HEK293T (cell line): ENCODE measurements at regions not wholly inside any gene's neighbourhood (a gene's known extent, or its start where the extent isn't known, plus 50 kb on each side); places are given as distances from the start of the nearest gene placed in this dataset.
"Not testable (repeated sequence)": the region's sequence is repeated elsewhere in the genome, so short reads cannot be mapped to it uniquely, and the experiment has no call there.

Source experiments
- CTCF ChIA-PET: fragments of 350-600 bp; formaldehyde crosslinking; extraction: SDS; loops from one replicate; lab custom pipeline; 2021; ENCODE audit warnings: antibody characterized with exemption, inconsistent platforms; lab: Yijun Ruan, JAX
- POLR2A ChIA-PET: fragments of 350-600 bp; formaldehyde crosslinking; extraction: SDS; loops from one replicate; lab custom pipeline; 2020; ENCODE audit warnings: antibody characterized with exemption, inconsistent platforms; lab: Yijun Ruan, JAX
- DNase-seq: peaks from one replicate; pipeline ENCODE4 v3.0.0; 2012; ENCODE audit warnings: mixed read lengths; ENCODE audit errors: extremely low spot score
- ARNT ChIP-seq: fragments of 450-650 bp; IDR thresholded peaks from 2 replicates; pipeline ENCODE4 v1.6.1; 2017; ENCODE audit warnings: mild to moderate bottlenecking
- BHLHE40 ChIP-seq: fragments of 450-650 bp; IDR thresholded peaks from 2 replicates; pipeline ENCODE4 v1.6.1; 2016; ENCODE audit warnings: mild to moderate bottlenecking, moderate library complexity, borderline replicate concordance
- CTBP1 ChIP-seq: fragments of 450-650 bp; IDR thresholded peaks from 2 replicates; pipeline ENCODE4 v1.6.1; 2016; ENCODE audit warnings: borderline replicate concordance
- ELF4 ChIP-seq: fragments of 450-650 bp; IDR thresholded peaks from 2 replicates; pipeline ENCODE4 v1.6.1; 2017; ENCODE audit warnings: antibody characterized with exemption
- FOXA1 ChIP-seq: fragments of 450-650 bp; IDR thresholded peaks from 2 replicates; pipeline ENCODE4 v1.6.1; 2016; ENCODE audit warnings: mild to moderate bottlenecking
- FOXK2 ChIP-seq: fragments of 450-650 bp; IDR thresholded peaks from 2 replicates; pipeline ENCODE4 v1.6.1; 2016; ENCODE audit warnings: mild to moderate bottlenecking
- FOXM1 ChIP-seq: fragments of 450-650 bp; IDR thresholded peaks from 2 replicates; pipeline ENCODE4 v1.6.1; 2017; ENCODE audit warnings: mild to moderate bottlenecking, borderline replicate concordance
- HDGF ChIP-seq: fragments of 450-650 bp; IDR thresholded peaks from 2 replicates; pipeline ENCODE4 v1.6.1; 2017; ENCODE audit warnings: antibody characterized with exemption, borderline replicate concordance
- L3MBTL2 ChIP-seq: fragments of 450-650 bp; conservative IDR thresholded peaks from 2 replicates; pipeline ENCODE4 v1.6.1; 2016; ENCODE audit warnings: mild to moderate bottlenecking
- LEF1 ChIP-seq: fragments of 450-650 bp; IDR thresholded peaks from 2 replicates; pipeline ENCODE4 v1.6.1; 2017; ENCODE audit warnings: mild to moderate bottlenecking, borderline replicate concordance
- NFRKB ChIP-seq: fragments of 450-650 bp; IDR thresholded peaks from 2 replicates; pipeline ENCODE4 v1.6.1; 2016; ENCODE audit warnings: mild to moderate bottlenecking, moderate library complexity
- PKNOX1 ChIP-seq: fragments of 450-650 bp; IDR thresholded peaks from 2 replicates; pipeline ENCODE4 v1.6.1; 2016
- SP1 ChIP-seq: fragments of 450-650 bp; IDR thresholded peaks from 2 replicates; pipeline ENCODE4 v1.6.1; 2017
- SUZ12 ChIP-seq: fragments of 450-650 bp; IDR thresholded peaks from 2 replicates; pipeline ENCODE4 v1.6.1; 2016; ENCODE audit warnings: mild to moderate bottlenecking
- TARDBP ChIP-seq: fragments of 450-650 bp; IDR thresholded peaks from 2 replicates; pipeline ENCODE4 v1.6.1; 2016
- ZNF384 ChIP-seq: fragments of 450-650 bp; IDR thresholded peaks from 2 replicates; pipeline ENCODE4 v1.6.1; 2016

DNA sequence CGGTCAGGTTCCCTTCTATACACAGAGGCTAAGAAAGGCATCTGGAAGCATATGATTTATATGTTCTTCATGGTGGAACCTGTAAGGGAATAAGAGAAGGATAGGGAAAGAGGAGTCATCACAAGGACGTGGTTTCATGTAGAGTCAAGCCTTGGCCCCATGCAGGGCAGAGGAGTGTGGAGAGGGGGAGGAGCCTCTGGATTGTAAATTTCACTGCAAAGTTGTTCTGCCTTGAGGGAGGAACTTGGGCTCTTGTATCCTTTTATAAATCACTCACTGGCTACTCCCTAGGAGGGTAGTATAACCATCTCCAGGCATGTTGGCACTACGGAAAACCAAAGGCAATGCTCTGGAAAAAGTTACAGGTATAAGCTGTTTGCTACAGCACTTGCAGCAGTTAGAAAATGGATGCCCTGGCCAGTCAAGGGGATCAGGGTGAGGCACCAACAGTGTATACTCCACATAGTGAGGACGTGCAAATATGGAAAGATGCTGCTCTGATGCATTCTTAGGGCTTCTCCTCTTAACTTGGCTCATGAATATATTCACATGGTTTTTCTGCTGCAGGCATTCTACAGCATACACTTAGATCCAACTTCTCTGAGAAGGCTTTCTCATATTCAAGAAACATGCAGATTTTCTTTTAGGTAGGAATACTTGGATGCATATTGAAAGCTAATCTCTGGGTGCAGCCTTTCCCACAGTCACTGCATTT is 60.3 kb upstream of the ZNF81 start:
- TF ChIP-seq ZNF384 (no peak), PKNOX1 (no peak), FOXM1 (no peak), BHLHE40 (no peak), SP1 (no peak), LEF1 (no peak), SUZ12 (no peak), ARNT (no peak), ELF4 (no peak), TARDBP (no peak)
- CTCF ChIA-PET, result no interaction called here
- POLR2A ChIA-PET, result no interaction called here
- no peak for DNase-seq

GRCh38 chrX:47772764-47773163 is 63.9 kb upstream of the ZNF81 start:
- ChIA-PET POLR2A (no interaction called here), CTCF (no interaction called here)
- TF ChIP-seq NFRKB (no peak), HDGF (no peak), ZNF384 (no peak), ELF4 (no peak), SUZ12 (no peak)
- no peak for DNase-seq

DNA sequence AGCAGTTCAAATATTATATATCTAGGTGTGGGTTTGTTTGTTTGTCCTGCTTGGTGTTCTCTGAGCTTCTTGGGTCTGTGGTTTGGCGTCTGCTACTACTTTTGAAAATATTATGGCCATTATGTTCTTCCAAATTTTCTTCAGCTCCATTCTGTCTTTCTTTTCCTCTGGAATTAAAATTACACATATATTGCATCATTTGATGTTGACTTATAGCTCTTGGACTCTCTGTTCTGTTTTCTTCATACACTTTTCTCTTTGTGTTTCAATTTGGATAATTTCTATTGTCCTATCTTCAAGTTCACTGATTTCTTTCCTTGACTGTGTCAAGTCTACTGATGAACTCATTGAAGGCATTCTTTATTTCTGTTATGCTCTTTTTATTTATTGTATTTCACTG is 65.2 kb upstream of the ZNF81 start:
- no peak for TF ChIP-seq ZNF384
- no peak for TF ChIP-seq FOXM1
- no peak for TF ChIP-seq CTBP1
- no peak for TF ChIP-seq LEF1
- TF ChIP-seq ARNT, result no peak
- no peak for TF ChIP-seq ELF4
- no peak for TF ChIP-seq TARDBP
- POLR2A ChIA-PET, result no interaction called here
- DNase-seq, result no peak
- CTCF ChIA-PET, result no interaction called here

- POLR2A ChIA-PET, DNase-seq, CTCF ChIA-PET: not testable (repeated sequence)
Observed at GRCh38 chrX:47762826-47763225, 73.9 kb upstream of the ZNF81 start.

- no peak for DNase-seq
- TF ChIP-seq LEF1 (no peak), TARDBP (no peak), L3MBTL2 (no peak), CTBP1 (no peak), FOXK2 (no peak), NFRKB (no peak), ZNF384 (no peak), SP1 (no peak), FOXM1 (no peak), ELF4 (no peak), BHLHE40 (no peak), SUZ12 (no peak), PKNOX1 (no peak), HDGF (no peak), FOXA1 (no peak)
- ChIA-PET CTCF (no interaction called here), POLR2A (no interaction called here)
Observed at GRCh38 chrX:47752685-47753084, 84.0 kb upstream of the ZNF81 start.

- ChIA-PET CTCF (interaction anchor here (0.5 to 0.8 kb wide), 3 partner anchors 214 to 742 kb away, joined by 3 to 4 read pairs (median 3); no protein-coding TSS in a partner anchor), POLR2A (no interaction called here)
- TF ChIP-seq BHLHE40 (no peak), CTBP1 (no peak), L3MBTL2 (no peak), ARNT (no peak), HDGF (no peak), ZNF384 (no peak), FOXK2 (no peak), SP1 (no peak), SUZ12 (no peak), TARDBP (no peak), PKNOX1 (no peak), LEF1 (no peak)
- DNase-seq, result peak; percentile 31
Observed at GRCh38 chrX:47751670-47752069, 85.0 kb upstream of the ZNF81 start.

DNA sequence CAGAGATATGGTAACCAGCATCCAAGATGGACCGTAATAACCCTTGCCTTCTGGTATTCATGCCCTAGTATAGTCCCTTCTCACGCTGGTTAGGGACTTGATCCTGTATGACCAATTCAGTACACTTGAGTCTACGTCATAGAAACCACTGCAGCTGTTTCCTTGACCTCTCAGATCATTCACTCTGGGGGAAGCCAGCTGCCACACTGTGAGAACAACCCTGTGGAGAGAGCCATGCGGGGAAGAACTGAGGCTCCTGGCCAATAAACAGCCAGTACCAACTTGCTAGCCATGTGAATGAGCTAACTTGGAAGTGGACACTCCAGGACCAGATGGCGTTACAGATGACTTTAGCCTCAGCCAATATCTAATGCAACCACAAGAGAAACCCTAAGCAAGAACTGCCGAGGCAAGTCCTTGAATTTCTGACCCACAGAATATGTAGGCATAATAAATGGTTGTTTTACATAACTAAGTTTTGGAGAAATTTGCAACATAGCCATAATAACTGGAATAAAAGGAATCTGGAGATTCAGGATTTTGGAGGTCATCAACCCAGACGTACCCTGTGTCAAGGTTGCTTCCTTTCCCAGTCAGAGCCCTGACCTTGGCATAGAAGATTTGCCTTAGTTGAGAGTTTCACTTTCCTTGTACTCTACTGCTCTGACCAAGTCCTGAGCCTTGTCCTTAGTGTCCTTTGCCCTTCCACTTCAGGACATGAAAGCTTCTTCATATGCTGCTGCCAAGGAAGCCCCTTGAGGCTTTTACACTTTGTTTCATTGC is 87.3 kb upstream of the ZNF81 start:
- POLR2A ChIA-PET, result no interaction called here
- DNase-seq, result no peak
- CTCF ChIA-PET, result no interaction called here
- TF ChIP-seq LEF1, result no peak
